ENCODE measurements at regions not wholly inside any gene's neighbourhood (a gene's known extent, or its start where the extent isn't known, plus 50 kb on each side); places are given as distances from the start of the nearest gene placed in this dataset.

GRCh38 chr1:5142389-5142788 lies 488.0 kb downstream of the AJAP1 start:
- intact Hi-C loops (cut with DNase I; ENCODE audit: low total_unique reads) = no loop called here
- ATAC-seq (no peak), DNase-seq (no peak)
- in situ Hi-C loops (cut with MboI; ENCODE audit: low sequenced_read_pairs in 4 of 4) = no loop called here
- TF ChIP-seq POLR2A (IDR thresholded peaks at IDR 0.05) (no peak), CTCF (IDR thresholded peaks at IDR 0.05 in 4 of 5, conservative IDR thresholded peaks at IDR 0.05 in 1 of 5) (no peak)
- H3K27ac ChIP-seq = no peak overlapping the region
- H3K27me3 ChIP-seq = peaks cover 0 to 1% (median 0%) of the 10 kb centered on the region in 3 donors
- H3K4me1 ChIP-seq = no peaks in the 10 kb centered on the region
- H3K36me3 ChIP-seq = no peaks in the 10 kb centered on the region
- H3K4me3 ChIP-seq = no peak overlapping the region
- H3K9me3 ChIP-seq = no peaks in the 10 kb centered on the region

- Histone ChIP-seq H3K36me3 (no peaks in the 10 kb centered on the region), H3K27me3 (peaks cover 0 to 2% (median 0%) of the 10 kb centered on the region in 3 donors), H3K4me3 (no peak overlapping the region), H3K4me1 (no peaks in the 10 kb centered on the region), H3K9me3 (no peaks in the 10 kb centered on the region), H3K27ac (no peak overlapping the region)
- ATAC-seq = no peak
- intact Hi-C loops (cut with DNase I; ENCODE audit: low total_unique reads) (no loop called here), in situ Hi-C loops (cut with MboI; ENCODE audit: low sequenced_read_pairs in 4 of 4) (no loop called here)
- TF ChIP-seq POLR2A (IDR thresholded peaks at IDR 0.05) (no peak), CTCF (IDR thresholded peaks at IDR 0.05 in 4 of 5, conservative IDR thresholded peaks at IDR 0.05 in 1 of 5) (no peak)
- DNase-seq = no peak
These were observed 487.3 kb downstream of the AJAP1 start for GRCh38 chr1:5141750-5142149.

- Histone ChIP-seq H3K27me3 (peaks cover 0 to 2% (median 0%) of the 10 kb centered on the region in 3 donors), H3K4me1 (no peaks in the 10 kb centered on the region), H3K4me3 (no peak overlapping the region), H3K36me3 (no peaks in the 10 kb centered on the region), H3K9me3 (no peaks in the 10 kb centered on the region), H3K27ac (no peak overlapping the region)
- ATAC-seq (no peak), DNase-seq (no peak)
- intact Hi-C loops (cut with DNase I; ENCODE audit: low total_unique reads) (no loop called here), in situ Hi-C loops (cut with MboI; ENCODE audit: low sequenced_read_pairs in 4 of 4) (no loop called here)
- TF ChIP-seq CTCF (IDR thresholded peaks at IDR 0.05 in 4 of 5, conservative IDR thresholded peaks at IDR 0.05 in 1 of 5) (no peak), POLR2A (IDR thresholded peaks at IDR 0.05) (no peak)
These were observed 486.6 kb downstream of the AJAP1 start for GRCh38 chr1:5140962-5141361.

GRCh38 chr1:5140136-5140535 lies 485.7 kb downstream of the AJAP1 start:
- H3K4me1 ChIP-seq = no peaks in the 10 kb centered on the region
- in situ Hi-C loops (cut with MboI; ENCODE audit: low sequenced_read_pairs in 4 of 4) = no loop called here
- ATAC-seq (no peak), DNase-seq (no peak)
- peaks cover 0 to 2% (median 0%) of the 10 kb centered on the region in 3 donors for H3K27me3 ChIP-seq
- no peaks in the 10 kb centered on the region for H3K9me3 ChIP-seq
- intact Hi-C loops (cut with DNase I; ENCODE audit: low total_unique reads) = no loop called here
- H3K4me3 ChIP-seq = no peak overlapping the region
- H3K36me3 ChIP-seq = no peaks in the 10 kb centered on the region
- H3K27ac ChIP-seq = no peak overlapping the region
- TF ChIP-seq POLR2A (IDR thresholded peaks at IDR 0.05) = no peak
- TF ChIP-seq CTCF (IDR thresholded peaks at IDR 0.05 in 4 of 5, conservative IDR thresholded peaks at IDR 0.05 in 1 of 5) = no peak

GRCh38 chr1:5129746-5130355 lies 475.4 kb downstream of the AJAP1 start:
- Histone ChIP-seq H3K27ac (no peak overlapping the region), H3K36me3 (no peaks in the 10 kb centered on the region), H3K9me3 (no peaks in the 10 kb centered on the region), H3K4me3 (no peak overlapping the region), H3K4me1 (no peaks in the 10 kb centered on the region), H3K27me3 (no peaks in the 10 kb centered on the region)
- ATAC-seq (no peak), DNase-seq (no peak)
- TF ChIP-seq POLR2A (IDR thresholded peaks at IDR 0.05) = no peak
- TF ChIP-seq CTCF (IDR thresholded peaks at IDR 0.05 in 4 of 5, conservative IDR thresholded peaks at IDR 0.05 in 1 of 5) = no peak
- intact Hi-C loops (cut with DNase I; ENCODE audit: low total_unique reads) = no loop called here
- in situ Hi-C loops (cut with MboI; ENCODE audit: low sequenced_read_pairs in 4 of 4) = no loop called here

Data from gastrocnemius medialis (tissue), 4 donors.